Ovary (tissue), 7 donors: ENCODE measurements at regions not wholly inside any gene's neighbourhood (a gene's known extent, or its start where the extent isn't known, plus 50 kb on each side); places are given as distances from the start of the nearest gene placed in this dataset.

ENCODE experiments used
- DNase-seq, 5 donors: peaks; one replicate each; pipeline ENCODE4 v3.0.0-alpha.2; 2019 to 2020
- H3K27ac ChIP-seq, 2 donors: fragments of 200-600 bp; one replicate each; pipeline versions ENCODE4 v1.5.1 to v1.8.0; 2019 to 2022
- H3K27me3 ChIP-seq: fragments of 200-600 bp; one replicate; pipeline ENCODE4 v1.8.0; 2022
- H3K36me3 ChIP-seq: fragments of 200-600 bp; sonication (generic); one replicate; pipeline ENCODE4 v1.5.1; 2019
- H3K4me1 ChIP-seq: one replicate; pipeline ENCODE4 v1.8.1; 2013; ENCODE audit warnings: mild to moderate bottlenecking, moderate library complexity; ENCODE audit not compliant: insufficient read depth
- H3K4me3 ChIP-seq: fragments of 200-600 bp; sonication (generic); one replicate; pipeline ENCODE4 v1.5.1; 2017
- H3K9me3 ChIP-seq, 2 donors: fragments of 200-600 bp in 1 of 2; sonication (generic) in 1 of 2; one replicate each; pipeline versions ENCODE4 v1.5.1 to v1.8.1; 2013 to 2019; ENCODE audit warnings: mild to moderate bottlenecking in 1 of 2, moderate library complexity in 1 of 2
- CTCF ChIP-seq, 3 donors: fragments of 450-650 bp in 2 of 3; fragments of 200-600 bp in 1 of 3; IDR thresholded peaks; one replicate each; pipeline versions ENCODE4 v1.5.1 to v1.8.0; 2016 to 2022; ENCODE audit warnings: antibody characterized with exemption in 3 of 3, mild to moderate bottlenecking in 1 of 3
- EP300 ChIP-seq: sonication (generic); formaldehyde crosslinking; IDR thresholded peaks from one replicate; pipeline ENCODE4 v1.6.1; 2017; ENCODE audit warnings: antibody characterized with exemption
- POLR2A ChIP-seq: fragments of 450-650 bp; IDR thresholded peaks from one replicate; pipeline ENCODE4 v1.6.1; 2017; ENCODE audit warnings: antibody characterized with exemption, mild to moderate bottlenecking, moderate library complexity
- WGBS, 3 donors: extraction: QIAGEN DNeasy Blood & Tissue Kit in 1 of 3; methylation state at CpG; one replicate each; pipeline versions ENCODE4 v1.1.5 to v1.1.7; 2013 to 2017; 5-methylcytosine and 5-hydroxymethylcytosine counted together
- intact Hi-C, 4 donors: fragments of 100-400 bp; cut with DNase I; formaldehyde crosslinking; loops; one replicate each; pipeline versions ENCODE4 v1.11.0 to v1.15.1; 2022 to 2023
- donor health status: DM: no; HTN: no; CAD: no; lungs with moderate emphysema.
- donor health status: DM: no; HTN: no; CAD: no.
- donor health status: Bipolar disorder and iron deficiency.
- donor health status: DM: no; HTN: no; CAD: no.
- donor health status: DM: yes; HTN: yes; CAD: no.

- Histone ChIP-seq H3K4me3 (peak overlapping the region; percentile 88), H3K27me3 (no peaks in the 10 kb centered on the region), H3K9me3 (no peaks in the 10 kb centered on the region), H3K4me1 (peaks cover 22% of the 10 kb centered on the region), H3K27ac (peak overlapping the region; percentile 97 to 98), H3K36me3 (no peaks in the 10 kb centered on the region)
- intact Hi-C loops, result loop anchor here in 3 of 4 donors (5.0 to 10.0 kb wide), 5 partner anchors 121 to 319 kb away; partner anchors contain the start of gene MKLN1 (in 2 of the 3)
- DNase-seq, result peak; percentile 83 to 90 (median 88)
- 0 to 1% (median 0%) methylated on average over 66 to 110 of the region's 110 CpGs for WGBS, 3 donors
- TF ChIP-seq CTCF (IDR thresholded peaks at IDR 0.05) (peak in 1 of 3 donors; percentile 14), EP300 (no peak), POLR2A (peak; percentile 70)
These were observed 221.6 kb upstream of the MKLN1 start for GRCh38 chr7:131105799-131106680.

GRCh38 chr7:131106681-131107336 is 220.9 kb upstream of the MKLN1 start:
- Histone ChIP-seq H3K4me1 (peaks cover 20% of the 10 kb centered on the region), H3K9me3 (no peaks in the 10 kb centered on the region), H3K27ac (peak overlapping the region; percentile 97 to 98), H3K4me3 (peak overlapping the region; percentile 88), H3K27me3 (no peaks in the 10 kb centered on the region), H3K36me3 (no peaks in the 10 kb centered on the region)
- intact Hi-C loops, result loop anchor here in 3 of 4 donors (5.0 to 10.0 kb wide), 5 partner anchors 120 to 318 kb away; partner anchors contain the start of gene MKLN1 (in 2 of the 3)
- TF ChIP-seq CTCF (IDR thresholded peaks at IDR 0.05), result no peak
- TF ChIP-seq EP300, result no peak
- no peak for TF ChIP-seq POLR2A
- 0% methylated on average over 32 of the region's 32 CpGs for WGBS, 3 donors
- DNase-seq, result peak; percentile 68 to 77 (median 74)

GRCh38 chr7:131107337-131108211 is 220.1 kb upstream of the MKLN1 start:
- intact Hi-C loops, result loop anchor here in 3 of 4 donors (5.0 to 10.0 kb wide), 5 partner anchors 120 to 317 kb away; partner anchors contain the start of gene MKLN1 (in 2 of the 3)
- Histone ChIP-seq H3K4me1 (peaks cover 17% of the 10 kb centered on the region), H3K36me3 (no peaks in the 10 kb centered on the region), H3K4me3 (peak overlapping the region; percentile 88), H3K9me3 (no peaks in the 10 kb centered on the region), H3K27me3 (no peaks in the 10 kb centered on the region), H3K27ac (peak overlapping the region; percentile 97 to 98)
- peak; percentile 71 to 80 (median 75) for DNase-seq
- TF ChIP-seq POLR2A (peak; percentile 86), EP300 (no peak)
- 0 to 1% (median 0%) methylated on average over 56 to 63 of the region's 63 CpGs for WGBS, 3 donors

GRCh38 chr7:131108212-131108940 is 219.3 kb upstream of the MKLN1 start:
- intact Hi-C loops, result loop anchor here in 3 of 4 donors (5.0 to 10.0 kb wide), 5 partner anchors 119 to 316 kb away; partner anchors contain the start of gene MKLN1 (in 2 of the 3)
- DNase-seq, result no peak

More at GRCh38 chr7:131108212-131108940, 219.3 kb upstream of the MKLN1 start:
- Histone ChIP-seq H3K4me3 (peak overlapping the region; percentile 88), H3K36me3 (no peaks in the 10 kb centered on the region), H3K9me3 (no peaks in the 10 kb centered on the region), H3K4me1 (peaks cover 13% of the 10 kb centered on the region), H3K27me3 (no peaks in the 10 kb centered on the region), H3K27ac (peak overlapping the region; percentile 97 to 98)
- 6% methylated on average over 28 to 30 of the region's 30 CpGs for WGBS, 3 donors
- TF ChIP-seq EP300 (no peak), CTCF (IDR thresholded peaks at IDR 0.05) (peak in 1 of 3 donors; percentile 8)
